HepG2 (cell line): ENCODE measurements at regions not wholly inside any gene's neighbourhood (a gene's known extent, or its start where the extent isn't known, plus 50 kb on each side); places are given as distances from the start of the nearest gene placed in this dataset.

Experiments used
- CCAR2 ChIP-seq: fragments of 200-400 bp; formaldehyde crosslinking; optimal IDR thresholded peaks from 2 replicates; pipeline ENCODE3; 2018; ENCODE audit warnings: low read depth, mild to moderate bottlenecking, low read length, moderate library complexity
- FIP1L1 ChIP-seq: fragments of 200-400 bp; formaldehyde crosslinking; IDR thresholded peaks from 2 replicates; pipeline ENCODE4 v1.6.1; 2018; ENCODE audit warnings: low read depth, mild to moderate bottlenecking, low read length, moderate library complexity, borderline replicate concordance; ENCODE audit not compliant: insufficient read depth
- FOSL2 ChIP-seq: sonication (generic); formaldehyde crosslinking; IDR thresholded peaks from 2 replicates; pipeline ENCODE4 v1.4.0; 2020; ENCODE audit warnings: missing genetic modification reagents
- HNF4A ChIP-seq: sonication (generic); formaldehyde crosslinking; IDR thresholded peaks from 2 replicates; pipeline ENCODE4 v1.4.0; 2020; ENCODE audit warnings: missing genetic modification reagents
- KIAA2018 ChIP-seq: sonication (generic); formaldehyde crosslinking; IDR thresholded peaks from 2 replicates; pipeline ENCODE4 v1.5.0; 2020; ENCODE audit warnings: mild to moderate bottlenecking, missing genetic modification reagents, borderline replicate concordance
- KLF13 ChIP-seq: sonication (generic); formaldehyde crosslinking; IDR thresholded peaks from 2 replicates; pipeline ENCODE4 v1.4.0; 2020; ENCODE audit warnings: mild to moderate bottlenecking, missing genetic modification reagents
- NFIC ChIP-seq: IDR thresholded peaks from 2 replicates; pipeline ENCODE4 v1.6.1; 2012; ENCODE audit warnings: mild to moderate bottlenecking, low read length, inconsistent platforms
- PCBP1 ChIP-seq: fragments of 200-400 bp; formaldehyde crosslinking; IDR thresholded peaks from 2 replicates; pipeline ENCODE4 v1.6.1; 2017; ENCODE audit warnings: mild to moderate bottlenecking, low read depth, low read length, borderline replicate concordance
- RELA ChIP-seq: sonication (generic); formaldehyde crosslinking; IDR thresholded peaks from 2 replicates; pipeline ENCODE4 v1.4.0; 2020; ENCODE audit warnings: missing genetic modification reagents
- TMF1 ChIP-seq: sonication (generic); formaldehyde crosslinking; IDR thresholded peaks from 2 replicates; pipeline ENCODE4 v1.8.1; 2022; ENCODE audit warnings: low read depth, missing genetic modification reagents
- ZNF230 ChIP-seq: sonication (generic); formaldehyde crosslinking; IDR thresholded peaks from 2 replicates; pipeline ENCODE4 v1.4.0; 2020; ENCODE audit warnings: mild to moderate bottlenecking, missing genetic modification reagents
- ZNF263 ChIP-seq: sonication (generic); formaldehyde crosslinking; IDR thresholded peaks from 2 replicates; pipeline ENCODE4 v1.4.0; 2020; ENCODE audit warnings: missing genetic modification reagents
- ZNF34 ChIP-seq: sonication (generic); formaldehyde crosslinking; IDR thresholded peaks from 2 replicates; pipeline ENCODE4 v1.4.0; 2020; ENCODE audit warnings: mild to moderate bottlenecking, missing genetic modification reagents, borderline replicate concordance
- ZNF619 ChIP-seq: sonication (generic); formaldehyde crosslinking; IDR thresholded peaks from 2 replicates; pipeline ENCODE4 v1.4.0; 2020; ENCODE audit warnings: mild to moderate bottlenecking, missing genetic modification reagents
- TF ChIP-seq, protein P1 (sequence below): sonication (generic); formaldehyde crosslinking; IDR thresholded peaks from 2 replicates; pipeline ENCODE4 v1.9.0; 2022; ENCODE audit warnings: missing genetic modification reagents, mild to moderate bottlenecking, borderline replicate concordance
- TF ChIP-seq, protein P2 (sequence below): sonication (generic); formaldehyde crosslinking; IDR thresholded peaks from 2 replicates; pipeline ENCODE4 v1.8.1; 2023; ENCODE audit warnings: missing genetic modification reagents, inconsistent platforms, borderline replicate concordance
- TF ChIP-seq, protein P3 (sequence below): IDR thresholded peaks from 2 replicates; pipeline ENCODE4 v1.6.1; 2016; ENCODE audit warnings: missing genetic modification reagents, missing compliant biosample characterization

DNA sequence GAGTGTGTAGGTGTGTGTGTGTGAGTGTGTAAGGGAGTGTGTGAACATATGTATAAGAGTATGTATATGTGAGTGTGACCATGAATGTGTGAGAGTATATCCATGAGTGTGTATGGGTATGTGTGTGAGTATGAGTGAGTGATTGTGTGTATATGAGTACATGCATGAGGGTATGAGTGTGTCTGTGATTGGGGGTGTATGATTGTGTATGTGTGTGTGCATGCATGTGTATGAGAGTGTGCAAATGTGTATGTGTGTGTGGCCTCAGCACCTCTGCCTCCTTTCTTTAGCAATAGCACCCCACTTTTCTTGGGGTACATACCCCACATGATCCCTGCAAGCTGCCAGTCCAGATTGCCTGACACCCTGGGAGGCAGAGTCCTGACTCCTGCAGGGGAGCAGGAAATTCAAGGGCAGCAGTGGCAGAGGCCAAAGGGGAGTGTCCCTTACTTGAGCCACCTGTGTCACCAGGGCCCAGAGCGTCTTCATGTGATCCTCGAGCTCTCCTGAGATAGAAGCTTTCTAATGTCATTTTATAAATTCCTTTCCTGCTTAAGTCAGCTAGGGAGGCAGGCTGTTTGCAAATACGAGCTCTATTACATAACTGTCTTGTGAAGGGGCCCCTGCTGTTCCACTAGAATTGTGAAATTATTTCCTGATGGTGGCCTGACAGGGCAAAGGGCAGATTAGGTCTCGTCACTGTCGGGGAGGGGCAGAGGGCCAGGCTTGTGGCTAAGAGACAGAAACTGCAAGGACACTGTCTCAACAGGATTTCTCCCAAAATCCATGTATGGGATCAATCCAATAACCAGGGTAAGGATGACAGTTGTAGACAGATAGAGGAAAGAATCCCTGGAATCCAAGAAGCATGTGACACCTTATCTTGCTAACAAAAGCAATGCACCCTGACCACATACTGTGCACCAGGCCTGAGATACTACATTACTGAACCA is 389.1 kb downstream of the GADD45G start (continued):
- TF ChIP-seq KLF13 (CRISPR knock-in tag) (no peak), KIAA2018 (CRISPR knock-in tag) (no peak), ZNF263 (CRISPR knock-in tag) (no peak), FOSL2 (peak; percentile 78), ZNF619 (CRISPR knock-in tag) (no peak), FIP1L1 (no peak), ZNF230 (CRISPR knock-in tag) (no peak), RELA (CRISPR knock-in tag) (no peak), PCBP1 (no peak), HNF4A (CRISPR knock-in tag) (peak; percentile 95), TMF1 (CRISPR knock-in tag) (no peak), NFIC (peak; percentile 65; the same call in 1 of the 2 replicates), CCAR2 (no peak), ZNF34 (no peak)
- TF ChIP-seq, protein P1, sequence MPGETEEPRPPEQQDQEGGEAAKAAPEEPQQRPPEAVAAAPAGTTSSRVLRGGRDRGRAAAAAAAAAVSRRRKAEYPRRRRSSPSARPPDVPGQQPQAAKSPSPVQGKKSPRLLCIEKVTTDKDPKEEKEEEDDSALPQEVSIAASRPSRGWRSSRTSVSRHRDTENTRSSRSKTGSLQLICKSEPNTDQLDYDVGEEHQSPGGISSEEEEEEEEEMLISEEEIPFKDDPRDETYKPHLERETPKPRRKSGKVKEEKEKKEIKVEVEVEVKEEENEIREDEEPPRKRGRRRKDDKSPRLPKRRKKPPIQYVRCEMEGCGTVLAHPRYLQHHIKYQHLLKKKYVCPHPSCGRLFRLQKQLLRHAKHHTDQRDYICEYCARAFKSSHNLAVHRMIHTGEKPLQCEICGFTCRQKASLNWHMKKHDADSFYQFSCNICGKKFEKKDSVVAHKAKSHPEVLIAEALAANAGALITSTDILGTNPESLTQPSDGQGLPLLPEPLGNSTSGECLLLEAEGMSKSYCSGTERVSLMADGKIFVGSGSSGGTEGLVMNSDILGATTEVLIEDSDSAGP (CRISPR knock-in tag) = no peak
- TF ChIP-seq, protein P2, sequence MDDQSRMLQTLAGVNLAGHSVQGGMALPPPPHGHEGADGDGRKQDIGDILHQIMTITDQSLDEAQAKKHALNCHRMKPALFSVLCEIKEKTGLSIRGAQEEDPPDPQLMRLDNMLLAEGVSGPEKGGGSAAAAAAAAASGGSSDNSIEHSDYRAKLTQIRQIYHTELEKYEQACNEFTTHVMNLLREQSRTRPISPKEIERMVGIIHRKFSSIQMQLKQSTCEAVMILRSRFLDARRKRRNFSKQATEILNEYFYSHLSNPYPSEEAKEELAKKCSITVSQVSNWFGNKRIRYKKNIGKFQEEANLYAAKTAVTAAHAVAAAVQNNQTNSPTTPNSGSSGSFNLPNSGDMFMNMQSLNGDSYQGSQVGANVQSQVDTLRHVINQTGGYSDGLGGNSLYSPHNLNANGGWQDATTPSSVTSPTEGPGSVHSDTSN (CRISPR knock-in tag) = no peak
- TF ChIP-seq, protein P3, sequence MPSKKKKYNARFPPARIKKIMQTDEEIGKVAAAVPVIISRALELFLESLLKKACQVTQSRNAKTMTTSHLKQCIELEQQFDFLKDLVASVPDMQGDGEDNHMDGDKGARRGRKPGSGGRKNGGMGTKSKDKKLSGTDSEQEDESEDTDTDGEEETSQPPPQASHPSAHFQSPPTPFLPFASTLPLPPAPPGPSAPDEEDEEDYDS = no peak
